ENCODE measurements at regions not wholly inside any gene's neighbourhood (a gene's known extent, or its start where the extent isn't known, plus 50 kb on each side); places are given as distances from the start of the nearest gene placed in this dataset.

GRCh38 chr13:72539925-72540324 is 187.5 kb downstream of the MZT1 start:
- no peak for DNase-seq (ENCODE audit: unreplicated experiment)
- H3K9me3 Mint-ChIP-seq (ENCODE audit: unreplicated experiment) = no peaks in the 10 kb centered on the region
- no peak overlapping the region for H3K27ac Mint-ChIP-seq (ENCODE audit: low read depth, unreplicated experiment)
- intact Hi-C loops (cut with micrococcal nuclease) = no loop called here
- H3K4me3 Mint-ChIP-seq (ENCODE audit: unreplicated experiment) = no peak overlapping the region
- no peaks in the 10 kb centered on the region for H3K4me1 Mint-ChIP-seq (ENCODE audit: insufficient read depth, unreplicated experiment)
- CTCF ChIA-PET = no interaction called here
- POLR2A ChIA-PET = interaction anchor here (1.1 kb wide), 1 partner anchor 17 kb away, joined by 3 read pairs; no protein-coding TSS in a partner anchor
- no TSS peak for BruUV-seq (replicated peaks)
- no peaks in the 10 kb centered on the region for H3K36me3 Mint-ChIP-seq (ENCODE audit: insufficient read depth, unreplicated experiment)
- H3K27me3 Mint-ChIP-seq (ENCODE audit: insufficient read depth, unreplicated experiment) = peaks cover 10% of the 10 kb centered on the region
- TF ChIP-seq CTCF (IDR thresholded peaks at IDR 0.05; ENCODE audit: unreplicated experiment) = no peak

- Mint-ChIP-seq H3K4me3 (ENCODE audit: unreplicated experiment) (no peak overlapping the region), H3K27ac (ENCODE audit: low read depth, unreplicated experiment) (no peak overlapping the region), H3K27me3 (ENCODE audit: insufficient read depth, unreplicated experiment) (peaks cover 10% of the 10 kb centered on the region), H3K9me3 (ENCODE audit: unreplicated experiment) (no peaks in the 10 kb centered on the region), H3K4me1 (ENCODE audit: insufficient read depth, unreplicated experiment) (no peaks in the 10 kb centered on the region), H3K36me3 (ENCODE audit: insufficient read depth, unreplicated experiment) (no peaks in the 10 kb centered on the region)
- intact Hi-C loops (cut with micrococcal nuclease) = no loop called here
- ChIA-PET CTCF (no interaction called here), POLR2A (interaction anchor here (0.6 to 0.7 kb wide), 2 partner anchors 55 to 1040 kb away, joined by 3 read pairs; no protein-coding TSS in a partner anchor)
- BruUV-seq (replicated peaks) = no TSS peak
- DNase-seq (ENCODE audit: unreplicated experiment) = no peak
- TF ChIP-seq CTCF (IDR thresholded peaks at IDR 0.05; ENCODE audit: unreplicated experiment) = no peak
Measured at GRCh38 chr13:72537782-72538181, 189.6 kb downstream of the MZT1 start.

GRCh38 chr13:72537395-72537780 is 190.0 kb downstream of the MZT1 start:
- H3K4me1 Mint-ChIP-seq (ENCODE audit: insufficient read depth, unreplicated experiment) = no peaks in the 10 kb centered on the region
- H3K9me3 Mint-ChIP-seq (ENCODE audit: unreplicated experiment) = no peaks in the 10 kb centered on the region
- POLR2A ChIA-PET = interaction anchor here (0.6 to 0.7 kb wide), 2 partner anchors 54 to 1039 kb away, joined by 3 read pairs; no protein-coding TSS in a partner anchor
- no peak for TF ChIP-seq CTCF (IDR thresholded peaks at IDR 0.05; ENCODE audit: unreplicated experiment)
- intact Hi-C loops (cut with micrococcal nuclease) = no loop called here
- DNase-seq (ENCODE audit: unreplicated experiment) = no peak
- no TSS peak for BruUV-seq (replicated peaks)
- no peak overlapping the region for H3K4me3 Mint-ChIP-seq (ENCODE audit: unreplicated experiment)
- H3K36me3 Mint-ChIP-seq (ENCODE audit: insufficient read depth, unreplicated experiment) = no peaks in the 10 kb centered on the region
- no peak overlapping the region for H3K27ac Mint-ChIP-seq (ENCODE audit: low read depth, unreplicated experiment)
- H3K27me3 Mint-ChIP-seq (ENCODE audit: insufficient read depth, unreplicated experiment) = peaks cover 7% of the 10 kb centered on the region
- CTCF ChIA-PET = interaction anchor here (1.2 kb wide), 1 partner anchor 279 kb away, joined by 4 read pairs; no protein-coding TSS in a partner anchor

GRCh38 chr13:72536714-72537394 is 190.6 kb downstream of the MZT1 start:
- no peak for DNase-seq (ENCODE audit: unreplicated experiment)
- TF ChIP-seq CTCF (IDR thresholded peaks at IDR 0.05; ENCODE audit: unreplicated experiment) = no peak
- POLR2A ChIA-PET = interaction anchor here (0.7 kb wide), 1 partner anchor 1227 kb away, joined by 3 read pairs; no protein-coding TSS in a partner anchor
- Mint-ChIP-seq H3K36me3 (ENCODE audit: insufficient read depth, unreplicated experiment) (no peaks in the 10 kb centered on the region), H3K4me1 (ENCODE audit: insufficient read depth, unreplicated experiment) (no peaks in the 10 kb centered on the region), H3K27me3 (ENCODE audit: insufficient read depth, unreplicated experiment) (peaks cover 1% of the 10 kb centered on the region), H3K4me3 (ENCODE audit: unreplicated experiment) (no peak overlapping the region), H3K27ac (ENCODE audit: low read depth, unreplicated experiment) (no peak overlapping the region), H3K9me3 (ENCODE audit: unreplicated experiment) (no peaks in the 10 kb centered on the region)
- intact Hi-C loops (cut with micrococcal nuclease) = no loop called here
- CTCF ChIA-PET = interaction anchor here (1.2 kb wide), 1 partner anchor 278 kb away, joined by 4 read pairs; no protein-coding TSS in a partner anchor
- no TSS peak for BruUV-seq (replicated peaks)

Measured in MCF 10A (cell line).